ENCODE measurements at regions not wholly inside any gene's neighbourhood (a gene's known extent, or its start where the extent isn't known, plus 50 kb on each side); places are given as distances from the start of the nearest gene placed in this dataset.

DNA sequence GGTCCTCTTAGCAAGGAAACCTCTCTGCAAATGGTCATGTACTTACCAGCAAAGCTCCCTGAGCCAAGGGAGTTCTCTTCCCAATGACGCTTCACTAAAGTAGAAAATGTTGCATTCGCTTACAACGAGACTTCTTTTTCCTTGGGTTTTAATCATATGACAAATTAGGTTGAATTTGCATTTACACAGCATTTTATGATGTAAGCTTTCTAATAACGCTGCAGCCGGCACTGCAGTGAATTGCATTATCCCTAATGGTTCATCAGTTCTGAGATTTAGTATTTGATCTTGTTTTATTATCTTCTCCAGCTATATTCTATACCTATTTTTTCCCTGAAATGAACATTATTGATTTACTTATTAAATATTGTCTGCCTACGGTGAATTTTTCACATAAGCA lies 339.3 kb upstream of the PFKP start:
- DNase-seq (ENCODE audit: low read depth): no peak

DNA sequence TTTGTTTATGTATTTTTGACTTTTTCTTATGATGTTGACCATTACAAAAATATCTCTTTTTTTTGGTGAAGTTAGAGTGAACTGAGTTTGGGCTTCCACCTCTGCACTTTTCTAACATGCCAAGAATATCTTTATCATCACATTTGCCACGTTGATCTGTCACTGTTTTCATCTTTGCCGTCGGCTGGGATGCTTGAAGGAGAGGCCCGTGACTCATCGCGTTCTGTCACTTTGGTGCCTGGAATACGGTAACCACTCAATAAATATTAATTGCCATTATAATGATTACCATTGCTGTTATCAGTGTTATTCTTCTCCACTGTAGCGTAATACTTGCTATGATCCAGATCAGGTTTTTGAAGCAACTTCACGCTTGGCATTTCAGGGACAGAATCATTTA lies 350.8 kb upstream of the PFKP start:
- no peak for DNase-seq (ENCODE audit: low read depth)

DNA sequence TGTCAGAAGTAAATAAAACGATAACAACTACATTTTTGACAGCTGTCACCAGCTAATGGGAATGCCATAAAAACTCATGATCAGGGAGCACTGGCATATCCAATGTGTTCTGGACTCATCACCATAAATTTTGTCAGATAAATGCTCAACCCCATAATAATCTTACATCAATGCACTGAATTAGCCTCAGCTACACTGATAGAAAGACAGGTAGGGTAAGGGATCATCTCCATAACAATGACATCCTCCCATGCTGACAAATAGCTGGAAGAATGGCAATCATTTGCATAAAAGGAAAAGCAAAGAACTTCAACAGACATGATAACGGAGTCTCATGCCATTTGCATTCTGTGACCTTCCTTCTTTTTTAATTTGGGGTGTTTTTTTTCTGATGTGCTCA lies 352.8 kb upstream of the PFKP start:
- DNase-seq (ENCODE audit: low read depth): no peak

DNA sequence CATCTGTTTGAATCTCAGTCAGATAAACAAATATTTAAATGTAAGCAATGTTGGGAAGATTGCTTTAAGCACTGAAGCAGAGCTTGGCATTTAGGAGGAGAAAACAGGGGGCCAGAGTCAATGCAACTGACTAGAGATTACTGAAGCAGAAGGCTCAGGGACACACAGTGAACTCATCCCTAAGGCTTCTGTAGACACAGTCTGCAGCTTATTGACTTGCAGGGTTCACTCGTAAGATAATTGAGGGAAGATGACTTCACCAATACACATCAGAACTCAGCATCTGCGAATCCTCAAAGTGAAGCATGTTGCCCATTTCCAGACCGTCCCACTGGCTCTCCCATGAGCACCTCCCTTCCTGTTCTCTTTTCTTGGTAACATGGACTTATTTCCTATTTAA lies 363.4 kb upstream of the PFKP start:
- DNase-seq (ENCODE audit: low read depth): no peak

DNA sequence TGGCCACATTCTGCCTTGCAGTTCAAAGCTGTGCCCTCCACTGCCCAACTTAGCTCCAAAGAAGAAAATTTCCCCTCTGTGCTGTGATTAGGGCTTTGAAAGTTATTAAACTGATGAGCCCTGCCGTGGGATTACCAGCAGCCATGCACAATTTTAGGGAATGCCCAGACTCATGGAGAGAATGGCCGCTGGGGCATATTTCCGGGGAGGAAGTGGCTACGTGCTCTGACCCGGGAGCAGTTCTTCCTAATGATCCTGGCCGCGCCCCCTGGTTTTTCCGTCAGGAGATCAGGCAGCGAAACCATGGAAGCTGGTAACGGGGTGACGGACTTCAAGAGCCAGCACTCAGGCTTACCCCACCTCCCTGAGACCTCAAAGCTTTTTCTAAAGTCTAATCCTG lies 365.5 kb upstream of the PFKP start:
- DNase-seq (ENCODE audit: low read depth): no peak

DNA sequence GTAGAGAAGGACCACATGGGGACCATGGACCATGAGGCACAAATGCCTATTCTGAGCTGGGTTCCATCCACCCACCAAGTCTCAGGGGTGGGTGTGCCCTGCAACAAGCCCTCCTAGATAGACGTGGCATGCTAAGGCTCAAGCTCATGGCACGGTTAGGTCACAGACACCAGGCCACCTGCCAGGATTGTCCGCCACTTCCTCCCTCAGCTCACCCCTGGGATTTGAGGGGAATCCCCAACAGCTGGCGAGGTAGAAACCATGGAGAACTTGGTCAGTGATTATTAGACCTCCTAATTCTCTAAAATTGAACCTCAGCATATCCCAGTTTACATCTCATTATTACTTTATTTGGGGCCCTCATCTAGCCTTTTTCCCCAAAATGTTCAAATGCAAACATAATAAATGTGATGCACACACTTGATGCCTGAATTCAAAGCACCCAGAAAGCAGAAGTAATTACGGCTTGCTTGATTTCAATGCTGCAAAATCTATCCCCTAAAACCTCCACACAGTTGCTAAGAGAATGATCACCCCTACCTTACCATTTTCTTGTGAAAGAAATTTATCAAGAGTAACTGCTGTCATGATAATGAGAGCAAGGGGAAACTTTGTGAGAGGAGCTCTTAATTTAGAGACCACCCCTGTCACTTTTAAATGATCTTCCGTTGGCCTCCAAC lies 366.6 kb upstream of the PFKP start:
- DNase-seq (ENCODE audit: low read depth): no peak

DNA sequence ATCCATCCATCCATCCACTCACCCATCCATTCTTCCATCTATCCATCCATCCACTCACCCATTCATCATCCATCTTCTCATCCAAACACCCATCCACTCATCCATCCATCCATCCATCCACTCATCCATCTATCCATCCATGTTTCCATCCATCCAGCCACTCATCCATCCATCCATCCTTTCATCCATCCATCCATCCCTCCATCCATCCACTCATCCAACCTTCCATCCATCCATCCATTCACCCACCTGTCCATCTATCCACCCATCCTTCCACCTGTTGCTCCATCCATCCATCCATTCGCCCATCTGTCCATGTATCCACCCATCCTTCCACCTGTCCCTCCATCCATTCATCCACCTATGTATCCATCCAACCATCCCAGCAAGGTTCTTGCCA lies 378.4 kb upstream of the PFKP start:
- no peak for DNase-seq (ENCODE audit: low read depth)

DNA sequence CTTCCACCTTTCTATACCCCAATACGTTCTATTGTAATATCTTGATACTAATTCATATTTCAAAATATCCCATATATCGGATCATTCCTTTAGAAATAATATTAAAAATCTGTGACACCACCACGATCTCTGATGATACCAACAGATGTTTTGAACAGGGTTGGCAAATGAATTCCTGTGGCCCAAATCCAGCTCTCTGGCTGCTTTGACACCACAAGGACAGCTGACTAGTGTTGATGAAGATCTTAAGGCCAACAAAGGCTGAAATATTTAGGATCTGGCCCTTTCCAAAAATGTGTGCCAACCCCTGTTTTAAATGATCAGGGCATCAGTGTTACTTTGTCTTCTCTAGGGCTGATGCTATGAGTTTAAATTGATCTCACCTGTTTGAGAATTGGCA lies 380.7 kb upstream of the PFKP start:
- DNase-seq (ENCODE audit: low read depth): no peak

DNA sequence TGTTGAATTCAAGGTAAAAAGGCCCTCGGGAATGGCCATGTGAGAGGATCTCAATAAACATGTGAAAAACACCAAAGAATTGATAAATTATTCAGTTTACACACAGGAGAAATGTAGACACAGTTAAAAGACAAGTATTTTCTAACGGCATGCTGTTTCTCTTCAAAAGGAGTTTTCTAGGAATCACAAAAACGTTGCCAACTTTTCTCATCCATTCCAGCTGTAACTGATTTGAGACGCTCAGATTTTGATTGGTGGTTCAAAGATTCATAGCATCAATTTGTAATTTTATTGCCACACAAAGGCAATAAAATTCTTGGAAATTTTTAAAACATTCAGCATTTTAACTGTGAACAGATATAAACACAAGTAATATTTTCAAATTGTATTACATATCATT lies 384.9 kb upstream of the PFKP start:
- DNase-seq (ENCODE audit: low read depth): no peak

DNA sequence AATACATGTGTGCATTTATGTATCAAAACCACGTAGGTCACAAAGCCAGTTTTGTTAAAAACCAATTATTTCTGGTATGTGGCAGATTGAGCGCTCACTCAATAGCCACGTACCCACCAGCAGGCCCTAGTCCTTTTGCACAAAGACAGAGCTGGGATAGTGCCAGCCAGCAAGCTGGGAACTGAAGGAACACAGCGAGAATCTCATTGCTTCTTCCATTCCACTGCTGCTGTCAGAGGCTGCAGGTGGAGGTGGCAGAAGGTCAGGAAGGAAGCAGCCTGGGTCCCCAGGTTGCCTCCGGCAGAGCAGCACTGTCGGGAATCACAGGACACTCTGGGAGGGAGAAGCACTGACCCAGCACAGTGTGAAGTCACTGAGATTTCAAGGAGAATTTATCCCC lies 385.5 kb upstream of the PFKP start:
- no peak for DNase-seq (ENCODE audit: low read depth)

DNA sequence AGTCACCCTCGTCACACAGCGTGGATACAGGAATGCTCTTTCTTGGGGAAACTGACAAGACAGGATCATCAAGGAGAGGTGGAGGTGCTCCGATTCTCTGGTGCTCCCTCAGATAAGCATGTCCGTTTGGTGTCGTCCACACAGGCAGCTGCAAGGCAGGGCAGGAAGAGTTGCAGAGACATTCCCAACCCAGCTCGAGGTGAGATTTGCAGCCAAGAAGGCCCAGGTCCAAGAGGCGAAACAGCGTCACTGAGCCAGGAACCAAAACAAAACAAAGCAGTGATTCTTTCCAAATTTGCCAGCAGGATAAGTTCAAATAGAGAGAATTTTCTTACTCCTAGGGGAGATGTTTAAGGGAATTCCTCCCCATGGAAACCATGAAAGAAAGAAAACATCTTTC lies 386.5 kb upstream of the PFKP start:
- no peak for DNase-seq (ENCODE audit: low read depth)

DNA sequence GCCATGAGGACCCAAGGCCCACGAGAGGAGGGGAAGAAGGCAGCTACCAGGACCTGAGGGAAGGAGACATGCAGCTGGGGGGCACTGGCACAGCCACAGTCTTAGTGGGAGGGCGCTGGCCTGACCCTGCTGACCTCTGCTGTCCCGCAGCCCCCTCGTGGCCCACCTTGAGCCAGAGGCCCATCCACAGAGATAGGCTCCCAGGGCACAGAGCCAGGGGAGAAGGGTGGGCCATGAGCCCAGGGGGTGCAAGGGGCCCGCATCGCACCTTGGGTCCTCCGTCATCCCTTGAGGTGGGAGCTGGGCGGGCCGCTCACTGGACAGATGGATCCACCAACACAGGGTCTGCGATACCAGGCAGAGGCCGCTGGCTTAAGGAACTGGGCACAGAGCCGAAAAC lies 387.7 kb upstream of the PFKP start:
- no peak for DNase-seq (ENCODE audit: low read depth)

DNA sequence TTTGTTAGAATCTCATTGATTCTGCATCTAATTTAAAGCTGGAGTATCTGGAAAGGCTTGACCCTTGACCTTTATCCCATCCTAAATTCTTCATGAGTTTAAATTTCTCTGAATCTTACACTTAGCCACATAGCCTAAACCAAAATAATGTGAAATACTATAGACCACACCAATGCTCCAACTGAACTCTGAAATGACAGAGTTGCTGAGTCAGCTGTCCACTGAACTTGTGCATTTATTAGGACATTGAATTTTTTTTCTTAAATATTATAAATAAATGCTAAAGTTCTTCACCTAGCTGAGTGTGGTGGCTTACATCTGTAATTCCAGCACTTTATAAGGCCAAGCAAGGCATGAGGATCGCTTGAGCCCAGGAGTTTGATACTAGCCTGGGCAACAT lies 390.9 kb upstream of the PFKP start:
- DNase-seq (ENCODE audit: low read depth): no peak

DNA sequence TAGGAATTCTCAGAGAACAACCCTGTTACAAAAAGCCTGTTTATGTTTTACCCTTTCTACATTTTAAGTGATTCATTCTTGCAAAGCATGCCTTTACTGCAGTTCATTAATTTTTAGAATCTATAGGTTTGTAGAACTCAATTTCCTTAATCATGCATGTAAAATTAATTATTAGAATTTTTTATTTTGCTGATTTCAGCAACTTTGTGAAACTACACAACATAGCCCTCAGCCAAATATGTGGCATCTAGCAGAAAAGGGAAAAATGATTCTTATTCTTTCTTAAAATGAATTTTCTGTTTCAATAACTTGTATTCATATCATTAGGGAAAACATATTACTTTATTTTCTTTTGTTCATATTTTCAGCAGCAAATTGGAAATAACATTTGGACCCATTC lies 392.9 kb upstream of the PFKP start:
- DNase-seq (ENCODE audit: low read depth): no peak

DNA sequence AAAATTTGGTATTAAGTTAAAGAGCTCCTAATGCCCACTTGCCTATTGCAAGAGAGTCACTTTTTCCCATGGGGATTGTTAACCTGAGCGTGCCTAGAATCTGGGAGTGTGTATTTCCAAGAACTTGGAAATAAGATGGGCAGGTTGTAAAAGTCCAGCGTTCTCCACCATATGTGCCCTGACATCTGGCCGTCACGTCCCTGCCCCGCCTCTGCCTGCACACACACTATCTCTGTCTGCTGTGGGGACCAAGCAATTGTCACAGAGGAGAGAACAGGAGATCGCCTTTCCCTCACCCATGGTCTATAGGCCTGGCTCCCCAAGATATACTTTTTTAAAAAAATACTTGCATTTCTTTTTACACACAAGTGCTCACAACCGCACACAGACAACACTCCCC lies 396.5 kb upstream of the PFKP start:
- no peak for DNase-seq (ENCODE audit: low read depth)

DNA sequence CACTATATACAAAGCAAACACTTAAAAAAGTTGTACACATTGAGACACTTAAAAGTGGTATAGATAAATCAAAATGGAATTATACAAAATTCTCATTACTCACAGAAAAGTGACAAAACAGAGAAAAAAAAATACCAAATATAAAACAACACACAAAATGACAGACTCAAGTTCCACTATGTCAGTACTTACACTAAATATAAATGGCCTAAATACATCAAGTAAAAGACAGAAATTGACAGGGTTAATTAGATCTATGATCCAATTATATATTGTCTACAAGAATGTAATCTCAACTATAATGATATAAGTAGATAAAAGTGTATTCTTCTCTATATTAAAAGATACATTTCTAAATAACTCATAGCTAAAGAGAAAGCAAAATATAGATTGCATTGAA lies 401.6 kb upstream of the PFKP start:
- DNase-seq (ENCODE audit: low read depth): no peak

DNA sequence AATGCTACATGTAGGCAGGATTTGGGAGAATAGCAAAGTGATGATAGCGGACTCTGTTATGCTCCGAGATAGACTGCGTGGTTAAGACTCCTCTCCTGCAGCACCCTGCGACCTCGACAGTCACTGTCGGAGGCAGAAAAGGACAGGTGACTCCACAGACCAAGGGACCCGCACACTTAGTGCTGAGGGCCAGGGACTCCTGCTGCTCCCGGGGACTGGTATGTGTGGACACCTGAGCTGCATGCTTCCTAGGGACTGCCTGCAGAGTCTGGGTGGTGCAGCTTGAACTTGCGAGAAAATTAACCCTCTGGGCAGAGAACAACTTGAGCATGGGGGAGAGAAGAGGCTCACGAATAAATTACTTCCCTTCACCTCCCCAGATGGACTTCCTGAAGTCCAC lies 407.1 kb upstream of the PFKP start:
- no peak for DNase-seq (ENCODE audit: low read depth)

DNA sequence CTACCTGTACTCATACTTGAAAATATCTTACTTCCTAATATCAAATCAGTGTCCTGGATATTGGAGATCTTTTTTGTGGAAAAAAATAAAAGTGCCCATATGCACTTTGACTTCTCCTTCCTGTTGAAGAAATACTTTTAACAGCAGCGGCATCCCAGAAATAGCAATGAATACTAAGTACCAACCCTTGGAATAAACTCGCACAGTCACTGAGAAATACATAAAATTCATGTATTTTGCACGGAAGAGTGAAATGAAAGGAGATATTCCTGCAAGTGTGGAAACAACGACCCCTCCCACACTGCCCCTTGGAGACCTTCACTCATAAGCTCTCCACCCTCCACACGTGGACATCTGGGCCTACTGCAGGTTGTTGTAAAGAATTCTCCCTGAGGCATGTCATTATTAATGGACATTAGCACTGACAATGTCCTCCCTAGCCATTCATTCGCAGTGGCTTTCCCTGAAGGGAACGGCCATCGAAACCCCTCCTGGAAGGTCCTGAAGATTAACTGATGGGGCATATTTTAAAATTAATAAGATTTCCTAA lies 407.6 kb upstream of the PFKP start:
- DNase-seq (ENCODE audit: low read depth): no peak

DNA sequence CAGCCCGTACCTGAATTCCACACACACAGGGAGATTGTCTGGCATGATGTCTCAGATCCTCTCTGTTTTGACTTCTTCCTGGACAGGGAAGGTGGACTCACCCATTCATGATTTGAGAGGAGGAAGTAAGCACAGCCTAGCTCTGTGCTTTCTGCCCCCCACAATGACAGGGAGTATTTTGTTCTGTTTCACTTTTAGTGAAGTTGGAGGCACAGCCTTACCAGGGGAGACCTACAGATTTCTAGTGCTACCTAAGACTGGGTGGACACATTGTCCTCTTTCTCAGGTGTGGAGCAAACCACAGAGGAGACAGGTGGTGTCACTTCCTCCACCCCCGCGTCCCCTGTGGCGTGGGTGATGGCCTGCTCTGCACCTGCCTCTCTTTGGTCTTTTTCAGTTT lies 408.6 kb upstream of the PFKP start:
- no peak for DNase-seq (ENCODE audit: low read depth)

DNA sequence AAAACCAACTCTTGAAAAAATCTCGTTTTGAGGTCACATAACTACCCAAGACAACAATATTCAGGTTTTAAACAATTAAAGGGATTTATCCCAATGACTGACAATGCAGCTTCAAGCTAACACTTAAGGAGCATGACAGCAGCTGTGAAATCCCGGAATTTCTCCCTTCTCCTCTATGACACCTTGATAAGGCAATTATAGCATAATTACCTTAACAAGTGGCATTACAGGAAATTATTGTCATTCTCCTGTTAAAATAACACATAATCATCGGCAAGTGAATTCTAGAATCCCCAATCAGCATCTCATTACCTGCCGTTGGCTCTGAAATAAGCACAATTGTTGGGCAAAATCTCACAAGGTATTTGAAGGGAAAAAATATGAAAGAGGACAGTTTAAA lies 417.0 kb upstream of the PFKP start:
- no peak for DNase-seq (ENCODE audit: low read depth)

DNA sequence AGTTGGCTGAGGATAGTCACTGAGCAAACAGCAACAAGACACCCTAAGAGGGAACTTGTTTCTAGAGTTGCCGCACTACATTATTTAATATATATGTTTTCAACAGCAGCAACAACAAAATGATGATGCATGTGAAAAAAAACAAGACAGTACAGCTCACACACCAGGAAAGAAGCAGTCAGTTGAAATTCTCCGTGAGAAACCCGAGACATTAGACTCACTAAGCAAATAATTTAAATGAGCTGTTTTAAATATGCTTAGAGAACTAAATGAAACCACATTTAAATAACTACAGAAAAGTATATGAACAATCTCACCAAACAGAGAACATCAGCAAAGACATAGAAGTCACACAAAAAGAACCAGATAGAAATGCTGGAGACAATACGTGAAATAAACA lies 426.3 kb upstream of the PFKP start:
- no peak for DNase-seq (ENCODE audit: low read depth)

DNA sequence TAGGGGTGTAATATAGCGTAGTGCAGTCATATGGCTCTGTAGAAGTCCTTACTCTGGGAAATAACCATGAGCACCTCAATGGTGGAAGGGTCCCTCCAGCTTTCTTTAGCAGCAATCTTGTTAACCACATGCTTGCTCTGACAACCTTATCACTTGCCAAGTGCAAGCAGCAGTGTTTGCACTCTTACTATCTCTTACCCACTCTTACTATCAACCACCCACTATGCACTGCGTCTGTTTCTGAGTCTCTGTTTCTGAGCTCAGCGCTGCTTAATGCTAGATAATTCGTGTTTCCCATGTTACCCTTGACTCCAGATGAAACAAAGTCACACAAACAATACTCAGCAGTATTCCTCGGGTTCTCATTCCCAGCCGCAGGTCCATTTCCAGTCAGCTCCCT lies 433.7 kb upstream of the PFKP start:
- DNase-seq (ENCODE audit: low read depth): peak; percentile 14

DNA sequence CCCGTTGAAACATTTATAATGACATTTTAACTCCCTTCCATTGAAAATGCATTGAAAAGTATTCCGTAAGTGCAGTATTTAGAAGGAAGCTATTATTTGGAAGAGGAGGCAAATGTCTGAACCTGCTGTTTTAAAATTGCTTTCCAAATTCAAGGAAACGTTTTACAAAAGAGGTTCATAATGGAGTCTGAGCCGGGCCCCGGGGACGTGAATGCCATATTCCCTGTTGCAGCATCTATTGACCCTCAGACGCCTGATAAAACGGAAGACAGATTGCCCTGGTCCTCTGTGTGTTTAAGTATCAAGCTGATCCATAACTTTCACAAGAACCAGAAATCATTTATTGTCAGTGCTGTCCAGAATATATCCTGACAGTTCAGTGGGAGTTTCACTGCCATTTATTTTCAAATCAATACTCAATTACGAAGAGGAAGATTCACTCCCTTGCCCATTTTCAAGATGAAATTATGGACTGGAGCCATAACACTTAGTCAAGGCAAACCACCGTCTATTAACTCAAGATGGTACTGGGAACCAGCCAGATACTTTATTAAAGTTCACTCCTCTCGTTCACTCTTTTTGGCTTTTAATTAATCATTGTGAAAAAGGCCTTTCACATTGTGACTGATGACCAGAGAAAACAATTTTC lies 435.7 kb upstream of the PFKP start:
- no peak for DNase-seq (ENCODE audit: low read depth)

DNA sequence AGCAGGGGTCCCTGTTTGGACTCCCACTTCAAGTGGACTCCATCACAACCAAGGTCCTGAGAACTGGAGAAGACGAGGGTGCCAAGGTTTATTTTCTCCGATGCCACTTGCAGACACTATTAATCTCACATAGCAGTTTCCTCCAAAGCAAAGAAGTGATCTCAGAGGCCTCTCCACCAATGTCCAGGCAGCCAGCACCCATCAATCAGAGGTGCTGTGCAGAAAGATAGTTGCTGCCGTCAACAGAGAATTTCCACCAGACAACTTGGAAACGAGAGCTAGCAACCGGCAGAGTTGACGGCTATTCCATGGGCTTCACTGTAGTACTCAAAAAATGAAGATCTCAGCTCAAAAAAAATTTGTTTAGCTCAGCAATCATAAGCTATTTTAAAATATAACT lies 438.6 kb upstream of the PFKP start:
- DNase-seq (ENCODE audit: low read depth): no peak

Measured in CMK (cell line).